ENCODE measurements at regions not wholly inside any gene's neighbourhood (a gene's known extent, or its start where the extent isn't known, plus 50 kb on each side); places are given as distances from the start of the nearest gene placed in this dataset.

DNA sequence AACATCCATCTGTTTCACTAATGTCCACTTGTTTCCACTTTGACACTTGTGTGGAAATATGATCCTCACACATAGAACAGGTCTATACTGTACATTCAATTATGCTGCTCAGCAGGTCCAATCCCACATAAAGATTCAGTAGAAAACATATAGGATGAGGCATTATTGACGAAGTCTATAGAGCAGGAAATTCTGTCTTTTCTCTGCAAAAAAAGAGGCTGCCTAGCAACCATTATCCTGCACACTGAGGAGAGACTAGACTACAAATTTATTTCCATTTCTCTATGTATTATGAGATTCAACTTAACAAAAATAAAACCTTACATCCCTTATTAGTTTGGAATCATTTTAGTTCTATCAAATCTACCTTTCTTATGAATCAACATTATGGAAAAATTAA is 204.6 kb upstream of the POM121L12 start:
- no peaks in the 10 kb centered on the region for H3K79me2 ChIP-seq (ENCODE audit: control insufficient read depth in 1 of 2, insufficient read depth in 2 of 2, low read length in 2 of 2)
- H3K23ac ChIP-seq (ENCODE audit: insufficient read length): no peak overlapping the region
- no peak overlapping the region for H2BK12ac ChIP-seq (ENCODE audit: low read depth, low read length)
- H3K18ac ChIP-seq (ENCODE audit: extremely low read depth, low read length): no peak overlapping the region
- H3K4me2 ChIP-seq (ENCODE audit: insufficient read depth in 1 of 2, low read depth in 2 of 2, low read length in 2 of 2): no peak overlapping the region
- H3K9me3 ChIP-seq (ENCODE audit: insufficient read depth in 2 of 2, low read depth in 1 of 2, low read length in 1 of 2): no peaks in the 10 kb centered on the region
- no peak overlapping the region for H2AK5ac ChIP-seq (ENCODE audit: low read depth, low read length)
- no peak overlapping the region for H3K4ac ChIP-seq (replicated peaks; ENCODE audit: insufficient read length, low read depth, low read length)
- ChIA-PET POLR2A (ENCODE audit: partially characterized antibody) (no interaction called here), CTCF (ENCODE audit: partially characterized antibody) (no interaction called here)
- FAIRE-seq (no peak), DNase-seq (ENCODE audit: low read depth in 1 of 2, low spot score in 2 of 2) (no peak)
- H3K4me1 ChIP-seq (replicated peaks in 1 of 4; ENCODE audit: control insufficient read depth in 3 of 4, insufficient read depth in 4 of 4, low read length in 3 of 4): no peaks in the 10 kb centered on the region
- H4K8ac ChIP-seq (ENCODE audit: extremely low read depth, insufficient read depth, low read length): no peak overlapping the region
- no peaks in the 10 kb centered on the region for H3K23me2 ChIP-seq (ENCODE audit: low read depth, low read length)
- no peak overlapping the region for H3K9ac ChIP-seq (replicated peaks in 1 of 4; ENCODE audit: extremely low read depth in 1 of 4, low read depth in 3 of 4, low read length in 3 of 4)
- TF ChIP-seq SP2 (IDR thresholded peaks at IDR 0.05; ENCODE audit: low read length) (no peak), EZH2 (IDR thresholded peaks at IDR 0.05; ENCODE audit: low read depth, low read length, severe bottlenecking) (no peak), CTBP2 (IDR thresholded peaks at IDR 0.05; ENCODE audit: borderline replicate concordance, insufficient read depth, insufficient read length, low read length) (no peak), SP1 (IDR thresholded peaks at IDR 0.05; ENCODE audit: low read depth, low read length) (no peak)
- no peak overlapping the region for H2BK20ac ChIP-seq (ENCODE audit: low read length)
- no peak overlapping the region for H3K56ac ChIP-seq (replicated peaks; ENCODE audit: insufficient read length, low read depth, low read length)
- H3K27me3 ChIP-seq (replicated peaks in 1 of 4; ENCODE audit: control insufficient read depth in 3 of 4, extremely low read depth in 1 of 4, insufficient read depth in 3 of 4, low read length in 3 of 4): no peaks in the 10 kb centered on the region
- H2BK5ac ChIP-seq (ENCODE audit: low read depth, low read length): no peak overlapping the region
- no peaks in the 10 kb centered on the region for H4K20me1 ChIP-seq (replicated peaks in 1 of 2; ENCODE audit: control insufficient read depth in 1 of 2, insufficient read depth in 2 of 2, low read length in 2 of 2)
- no peak overlapping the region for H3K27ac ChIP-seq (ENCODE audit: low read depth, low read length)
- no peak overlapping the region for H2BK120ac ChIP-seq (replicated peaks; ENCODE audit: low read depth, low read length)
- no peak overlapping the region for H4K91ac ChIP-seq (replicated peaks; ENCODE audit: insufficient read length, low read length)
- H3K14ac ChIP-seq (ENCODE audit: insufficient read length): no peak overlapping the region
- no peak overlapping the region for H2AFZ ChIP-seq (ENCODE audit: low read length)
- no peak overlapping the region for H3K4me3 ChIP-seq (ENCODE audit: extremely low read depth in 1 of 4, insufficient read depth in 2 of 4, low read depth in 3 of 4, low read length in 4 of 4)
- no peaks in the 10 kb centered on the region for H3K36me3 ChIP-seq (ENCODE audit: control insufficient read depth in 2 of 4, insufficient read depth in 4 of 4, low read length in 3 of 4)
- H2BK15ac ChIP-seq (ENCODE audit: low read length): no peak overlapping the region
- 83% methylated on average over 1 of the region's 1 CpG; no CpG with 5 or more reads in 1 of the 2 experiments for WGBS, 2 experiments (ENCODE audit: extremely low coverage in 1 of 2, insufficient coverage in 1 of 2, insufficient read length in 1 of 2, insufficient replicate concordance in 2 of 2, low coverage in 1 of 2, low lambda C conversion rate in 2 of 2, missing lambda C conversion rate in 1 of 2)
- H3K79me1 ChIP-seq (ENCODE audit: low read depth, low read length): no peaks in the 10 kb centered on the region
- no peak overlapping the region for H4K5ac ChIP-seq (ENCODE audit: insufficient read length, low read depth, low read length)

All from H1 (cell line).